SK-N-SH treated with all-trans-retinoic acid at 6 μM for 48 hours (cell line): ENCODE measurements at regions not wholly inside any gene's neighbourhood (a gene's known extent, or its start where the extent isn't known, plus 50 kb on each side); places are given as distances from the start of the nearest gene placed in this dataset.

Experiments used
- ATAC-seq: fragments of 200-7000 bp; cut with Tn5 transposase; 3 replicates; pipeline ENCODE4 v1.9.1; 2020; ENCODE audit warnings: mild to moderate bottlenecking, moderate library complexity
- ARNTL ChIP-seq: fragments of 450-650 bp; formaldehyde crosslinking; IDR thresholded peaks from 2 replicates; pipeline ENCODE4 v1.5.0; 2020; ENCODE audit warnings: low read depth, mild to moderate bottlenecking, moderate library complexity, borderline replicate concordance
- BACH2 ChIP-seq: fragments of 250-450 bp; sonication (Bioruptor Pico); IDR thresholded peaks from 2 replicates; pipeline ENCODE4 v1.9.0; 2021; ENCODE audit warnings: mild to moderate bottlenecking, borderline replicate concordance
- CREB5 ChIP-seq: fragments of 250-450 bp; sonication (Bioruptor Pico); IDR thresholded peaks from 2 replicates; pipeline ENCODE4 v1.5.1; 2020; ENCODE audit warnings: low read depth, mild to moderate bottlenecking, moderate library complexity
- CSDC2 ChIP-seq: fragments of 250-450 bp; sonication (Bioruptor Pico); IDR thresholded peaks from 2 replicates; pipeline ENCODE4 v1.5.0; 2020; ENCODE audit warnings: mild to moderate bottlenecking, moderate library complexity
- CSRNP3 ChIP-seq: fragments of 250-450 bp; sonication (Bioruptor Pico); IDR thresholded peaks from 2 replicates; pipeline ENCODE4 v1.5.1; 2021; ENCODE audit warnings: mild to moderate bottlenecking, moderate library complexity
- ESRRG ChIP-seq: fragments of 250-450 bp; sonication (Bioruptor Pico); IDR thresholded peaks from 2 replicates; pipeline ENCODE4 v1.6.1; 2021; ENCODE audit warnings: mild to moderate bottlenecking
- GLIS3 ChIP-seq: fragments of 250-450 bp; sonication (Bioruptor Pico); IDR thresholded peaks from 2 replicates; pipeline ENCODE4 v1.5.0; 2020; ENCODE audit warnings: mild to moderate bottlenecking, moderate library complexity
- ISL1 ChIP-seq: fragments of 250-450 bp; sonication (Bioruptor Pico); IDR thresholded peaks from 2 replicates; pipeline ENCODE4 v2.1.2; 2022; ENCODE audit warnings: mild to moderate bottlenecking, moderate library complexity
- OSR1 ChIP-seq: fragments of 250-450 bp; sonication (Bioruptor Pico); IDR thresholded peaks from 2 replicates; pipeline ENCODE4 v1.8.0; 2022; ENCODE audit warnings: moderate library complexity, mild to moderate bottlenecking, inconsistent platforms
- PATZ1 ChIP-seq: fragments of 250-450 bp; sonication (Bioruptor Pico); IDR thresholded peaks from 2 replicates; pipeline ENCODE4 v1.8.0; 2020; ENCODE audit warnings: mild to moderate bottlenecking, moderate library complexity, borderline replicate concordance
- RARB ChIP-seq: fragments of 250-450 bp; sonication (Bioruptor Pico); IDR thresholded peaks from 2 replicates; pipeline ENCODE4 v1.8.0; 2021; ENCODE audit warnings: mild to moderate bottlenecking, moderate library complexity
- TCF4 ChIP-seq: fragments of 250-450 bp; sonication (Bioruptor Pico); IDR thresholded peaks from 2 replicates; pipeline ENCODE4 v1.8.0; 2021; ENCODE audit warnings: mild to moderate bottlenecking, moderate library complexity, borderline replicate concordance
- TOX ChIP-seq: fragments of 250-450 bp; sonication (Bioruptor Pico); IDR thresholded peaks from 2 replicates; pipeline ENCODE4 v1.8.0; 2021; ENCODE audit warnings: mild to moderate bottlenecking, moderate library complexity, borderline replicate concordance
- TSHZ2 ChIP-seq: fragments of 250-450 bp; sonication (Bioruptor Pico); IDR thresholded peaks from 2 replicates; pipeline ENCODE4 v1.5.0; 2020; ENCODE audit warnings: mild to moderate bottlenecking, moderate library complexity
- ZC3H10 ChIP-seq: fragments of 250-450 bp; sonication (Bioruptor Pico); IDR thresholded peaks from 2 replicates; pipeline ENCODE4 v1.5.1; 2021; ENCODE audit warnings: mild to moderate bottlenecking, moderate library complexity
- ZFP3 ChIP-seq: fragments of 250-450 bp; sonication (Bioruptor Pico); IDR thresholded peaks from 2 replicates; pipeline ENCODE4 v1.5.0; 2020; ENCODE audit warnings: mild to moderate bottlenecking, moderate library complexity
- ZFP30 ChIP-seq: fragments of 450-650 bp; formaldehyde crosslinking; IDR thresholded peaks from 2 replicates; pipeline ENCODE4 v1.5.0; 2022; ENCODE audit warnings: mild to moderate bottlenecking, moderate library complexity
- ZNF565 ChIP-seq: fragments of 450-650 bp; formaldehyde crosslinking; conservative IDR thresholded peaks from 2 replicates; pipeline ENCODE4 v1.5.0; 2020; ENCODE audit warnings: low read depth, mild to moderate bottlenecking, moderate library complexity
- ZNF8 ChIP-seq: fragments of 450-650 bp; formaldehyde crosslinking; IDR thresholded peaks from 2 replicates; pipeline ENCODE4 v1.5.0; 2020; ENCODE audit warnings: mild to moderate bottlenecking, moderate library complexity
- TF ChIP-seq, protein P1 (sequence below): fragments of 250-450 bp; sonication (Bioruptor Pico); IDR thresholded peaks from 2 replicates; pipeline ENCODE4 v1.8.0; 2021; ENCODE audit warnings: low read depth, mild to moderate bottlenecking, moderate library complexity, borderline replicate concordance

DNA sequence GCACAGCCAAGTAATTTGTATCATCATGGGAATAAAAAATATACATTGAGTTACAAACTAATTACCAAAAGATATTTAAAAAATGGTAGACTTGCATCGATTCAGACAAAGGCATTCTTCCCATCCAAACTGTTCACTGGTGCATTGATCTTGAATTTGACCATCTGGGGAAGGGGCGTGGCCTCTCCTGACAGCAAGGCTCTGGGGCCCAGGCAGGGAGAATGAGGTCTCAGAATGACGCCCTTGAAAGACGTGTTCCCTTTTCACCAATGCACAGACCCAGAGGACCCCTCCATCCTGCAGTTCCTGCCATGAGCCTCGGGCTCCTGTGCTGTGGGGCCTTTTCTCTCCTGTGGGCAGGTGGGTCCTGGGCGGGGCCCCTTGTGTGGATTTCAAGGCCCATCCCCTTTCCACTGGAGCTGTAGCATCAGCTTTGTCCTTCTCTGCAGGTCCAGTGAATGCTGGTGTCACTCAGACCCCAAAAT is 91.1 kb upstream of the PRSS58 start:
- no peak for ATAC-seq
- no peak for TF ChIP-seq ZNF8
- no peak for TF ChIP-seq PATZ1 (CRISPR knock-in tag)
- TF ChIP-seq TCF4 (CRISPR knock-in tag) = no peak
- TF ChIP-seq BACH2 = no peak
- no peak for TF ChIP-seq CSDC2
- no peak for TF ChIP-seq ESRRG (CRISPR knock-in tag)
- TF ChIP-seq ZC3H10 (CRISPR knock-in tag) = no peak
- no peak for TF ChIP-seq RARB (CRISPR knock-in tag)
- no peak for TF ChIP-seq ZFP3 (CRISPR knock-in tag)
- no peak for TF ChIP-seq TSHZ2
- TF ChIP-seq ZFP30 = no peak
- TF ChIP-seq ZNF565 (CRISPR knock-in tag) = no peak
- no peak for TF ChIP-seq ARNTL
- TF ChIP-seq OSR1 (CRISPR knock-in tag) = no peak
- TF ChIP-seq, protein P1, sequence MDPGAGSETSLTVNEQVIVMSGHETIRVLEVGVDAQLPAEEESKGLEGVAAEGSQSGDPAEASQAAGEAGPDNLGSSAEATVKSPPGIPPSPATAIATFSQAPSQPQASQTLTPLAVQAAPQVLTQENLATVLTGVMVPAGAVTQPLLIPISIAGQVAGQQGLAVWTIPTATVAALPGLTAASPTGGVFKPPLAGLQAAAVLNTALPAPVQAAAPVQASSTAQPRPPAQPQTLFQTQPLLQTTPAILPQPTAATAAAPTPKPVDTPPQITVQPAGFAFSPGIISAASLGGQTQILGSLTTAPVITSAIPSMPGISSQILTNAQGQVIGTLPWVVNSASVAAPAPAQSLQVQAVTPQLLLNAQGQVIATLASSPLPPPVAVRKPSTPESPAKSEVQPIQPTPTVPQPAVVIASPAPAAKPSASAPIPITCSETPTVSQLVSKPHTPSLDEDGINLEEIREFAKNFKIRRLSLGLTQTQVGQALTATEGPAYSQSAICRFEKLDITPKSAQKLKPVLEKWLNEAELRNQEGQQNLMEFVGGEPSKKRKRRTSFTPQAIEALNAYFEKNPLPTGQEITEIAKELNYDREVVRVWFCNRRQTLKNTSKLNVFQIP (CRISPR knock-in tag) = no peak
- TF ChIP-seq CREB5 (CRISPR knock-in tag) = no peak

GRCh38 chr7:142348100-142348499 is 90.2 kb upstream of the PRSS58 start:
- no peak for ATAC-seq

More at GRCh38 chr7:142348100-142348499, 90.2 kb upstream of the PRSS58 start:
- TF ChIP-seq TOX (CRISPR knock-in tag) (no peak), ISL1 (no peak), CSRNP3 (CRISPR knock-in tag) (no peak), GLIS3 (no peak), CREB5 (CRISPR knock-in tag) (no peak)
- TF ChIP-seq, all 23 proteins: peak for 0
